Gastrocnemius medialis (tissue), 4 donors: ENCODE measurements at regions not wholly inside any gene's neighbourhood (a gene's known extent, or its start where the extent isn't known, plus 50 kb on each side); places are given as distances from the start of the nearest gene placed in this dataset.

Source experiments
- CTCF ChIP-seq, 5 experiments: fragments of 450-650 bp in 3 of 5; fragments of 200-600 bp in 2 of 5; sonication (generic) in 2 of 5; IDR thresholded peaks in 4 of 5; conservative IDR thresholded peaks in 1 of 5; 1 replicate in 4 of 5; 2 replicates in 1 of 5; pipeline ENCODE4 v1.5.1; 2016 to 2019; ENCODE audit warnings: antibody characterized with exemption in 5 of 5, mild to moderate bottlenecking in 3 of 5, moderate library complexity in 3 of 5
- POLR2A ChIP-seq, 2 donors: fragments of 450-650 bp; IDR thresholded peaks; one replicate each; pipeline ENCODE4 v1.6.1; 2017; ENCODE audit warnings: antibody characterized with exemption in 2 of 2, mild to moderate bottlenecking in 2 of 2, moderate library complexity in 2 of 2

- TF ChIP-seq CTCF (IDR thresholded peaks at IDR 0.05 in 4 of 5, conservative IDR thresholded peaks at IDR 0.05 in 1 of 5) = no peak
- TF ChIP-seq POLR2A (IDR thresholded peaks at IDR 0.05) = no peak
Observed at GRCh38 chr3:35544976-35545375, 94.3 kb upstream of the ARPP21 start.
